Cardiac fibroblast (primary cell): ENCODE measurements at regions not wholly inside any gene's neighbourhood (a gene's known extent, or its start where the extent isn't known, plus 50 kb on each side); places are given as distances from the start of the nearest gene placed in this dataset.

Experiments used
- DNase-seq, 2 donors: peaks; one replicate each; pipeline versions ENCODE4 v3.0.0 to v3.0.0-alpha.2; 2010; ENCODE audit warnings: low read depth in 2 of 2
- H3K4me3 ChIP-seq, 2 donors: replicated peaks in 1 of 2; 1 replicate in 1 of 2; 2 replicates in 1 of 2; pipeline ENCODE4 v1.5.1; 2011; ENCODE audit warnings: low read depth in 2 of 2, low read length in 2 of 2, mild to moderate bottlenecking in 2 of 2, moderate library complexity in 1 of 2
- CTCF ChIP-seq: IDR thresholded peaks from one replicate; pipeline ENCODE4 v1.5.1; 2011; ENCODE audit warnings: low read depth, mild to moderate bottlenecking, low read length, inconsistent platforms

- TF ChIP-seq CTCF: no peak
- DNase-seq: no peak
- no peak overlapping the region for H3K4me3 ChIP-seq
Observed at GRCh38 chr10:70980687-70981086, 92.3 kb upstream of the PCBD1 start.

- no peak for DNase-seq
- no peak for TF ChIP-seq CTCF
- no peak overlapping the region for H3K4me3 ChIP-seq
Observed at GRCh38 chr10:70981171-70981836, 92.9 kb upstream of the PCBD1 start.

GRCh38 chr10:70981936-70982335 is 93.6 kb upstream of the PCBD1 start:
- no peak overlapping the region for H3K4me3 ChIP-seq

GRCh38 chr10:70982443-70982842 is 94.1 kb upstream of the PCBD1 start:
- no peak for TF ChIP-seq CTCF
- DNase-seq: no peak
- H3K4me3 ChIP-seq: no peak overlapping the region

More at GRCh38 chr10:70981936-70982335, 93.6 kb upstream of the PCBD1 start:
- no peak for DNase-seq
- TF ChIP-seq CTCF: no peak

GRCh38 chr10:70984986-70985722 is 96.8 kb upstream of the PCBD1 start:
- no peak for TF ChIP-seq CTCF
- no peak for DNase-seq
- H3K4me3 ChIP-seq: no peak overlapping the region

GRCh38 chr10:70985824-70986622 is 97.7 kb upstream of the PCBD1 start:
- TF ChIP-seq CTCF: no peak
- H3K4me3 ChIP-seq: no peak overlapping the region
- DNase-seq: no peak
